ENCODE measurements at regions not wholly inside any gene's neighbourhood (a gene's known extent, or its start where the extent isn't known, plus 50 kb on each side); places are given as distances from the start of the nearest gene placed in this dataset.

DNA sequence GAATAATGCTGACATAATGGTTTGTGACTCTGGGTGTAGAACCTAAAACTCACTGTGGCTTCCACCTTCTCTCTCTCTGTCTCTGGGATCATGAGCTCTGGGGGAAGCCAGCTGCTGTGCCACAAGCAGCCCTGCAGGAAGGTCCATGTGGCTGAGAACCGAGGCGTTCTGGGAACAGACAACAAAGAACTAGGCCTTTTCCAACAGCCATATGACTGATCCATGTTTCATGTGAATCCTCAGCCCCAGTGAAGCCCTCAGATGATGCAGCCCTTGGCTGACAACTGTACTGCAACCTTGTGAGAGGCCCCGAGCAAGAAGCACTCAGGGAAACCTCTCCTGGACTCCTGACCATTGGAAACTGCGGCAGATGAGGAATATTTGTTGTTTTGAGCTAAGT is 56.6 kb downstream of the HLA-G start:
- no peak for DNase-seq
- Histone ChIP-seq H3K36me3 (no peaks in the 10 kb centered on the region), H3K4me3 (no peak overlapping the region), H3K27me3 (no peaks in the 10 kb centered on the region), H3K9me3 (no peaks in the 10 kb centered on the region)

DNA sequence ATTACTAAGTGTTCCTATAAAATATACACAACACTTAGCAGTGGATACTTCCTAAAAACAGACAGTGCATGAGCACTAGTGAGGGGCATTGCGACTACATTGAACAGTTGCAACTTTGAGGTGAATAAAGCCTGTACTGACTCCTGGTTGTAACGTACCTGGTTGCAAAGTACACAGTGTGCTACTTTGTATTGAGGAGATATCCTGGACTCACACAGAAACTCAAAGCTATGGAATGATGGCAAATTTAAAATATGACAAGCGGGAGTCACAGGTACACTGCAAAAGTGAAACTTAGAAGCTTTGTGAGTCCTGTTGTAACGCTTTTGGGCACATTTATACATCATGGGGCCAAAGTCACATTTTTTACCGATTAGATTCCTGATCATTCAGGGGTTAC is 55.6 kb upstream of the HLA-A start:
- Histone ChIP-seq H3K36me3 (no peaks in the 10 kb centered on the region), H3K9me3 (no peaks in the 10 kb centered on the region), H3K27me3 (no peaks in the 10 kb centered on the region), H3K4me3 (peak overlapping the region; percentile 56)
- no peak for DNase-seq

DNA sequence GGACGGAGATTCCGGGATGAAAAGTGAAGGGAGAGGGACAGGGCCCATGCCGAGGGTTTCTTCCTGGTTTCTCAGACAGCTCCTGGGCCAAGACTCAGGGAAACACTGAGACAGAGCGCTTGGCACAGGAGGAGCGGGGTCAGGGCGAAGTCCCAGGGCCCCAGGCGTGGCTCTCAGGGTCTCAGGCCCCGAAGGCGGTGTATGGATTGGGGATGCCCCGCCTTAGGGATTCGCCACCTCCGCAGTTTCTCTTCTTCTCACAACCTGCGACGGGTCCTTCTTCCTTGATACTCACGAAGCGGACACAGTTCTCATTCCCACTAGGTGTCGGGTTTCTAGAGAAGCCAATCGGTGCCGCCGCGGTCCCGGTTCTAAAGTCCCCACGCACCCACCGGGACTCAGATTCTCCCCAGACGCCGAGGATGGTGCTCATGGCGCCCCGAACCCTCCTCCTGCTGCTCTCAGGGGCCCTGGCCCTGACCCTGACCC is 55.0 kb upstream of the HLA-A start:
- Histone ChIP-seq H3K9me3 (no peaks in the 10 kb centered on the region), H3K36me3 (no peaks in the 10 kb centered on the region), H3K4me3 (peak overlapping the region; percentile 56), H3K27me3 (no peaks in the 10 kb centered on the region)
- DNase-seq: peak; percentile 52

DNA sequence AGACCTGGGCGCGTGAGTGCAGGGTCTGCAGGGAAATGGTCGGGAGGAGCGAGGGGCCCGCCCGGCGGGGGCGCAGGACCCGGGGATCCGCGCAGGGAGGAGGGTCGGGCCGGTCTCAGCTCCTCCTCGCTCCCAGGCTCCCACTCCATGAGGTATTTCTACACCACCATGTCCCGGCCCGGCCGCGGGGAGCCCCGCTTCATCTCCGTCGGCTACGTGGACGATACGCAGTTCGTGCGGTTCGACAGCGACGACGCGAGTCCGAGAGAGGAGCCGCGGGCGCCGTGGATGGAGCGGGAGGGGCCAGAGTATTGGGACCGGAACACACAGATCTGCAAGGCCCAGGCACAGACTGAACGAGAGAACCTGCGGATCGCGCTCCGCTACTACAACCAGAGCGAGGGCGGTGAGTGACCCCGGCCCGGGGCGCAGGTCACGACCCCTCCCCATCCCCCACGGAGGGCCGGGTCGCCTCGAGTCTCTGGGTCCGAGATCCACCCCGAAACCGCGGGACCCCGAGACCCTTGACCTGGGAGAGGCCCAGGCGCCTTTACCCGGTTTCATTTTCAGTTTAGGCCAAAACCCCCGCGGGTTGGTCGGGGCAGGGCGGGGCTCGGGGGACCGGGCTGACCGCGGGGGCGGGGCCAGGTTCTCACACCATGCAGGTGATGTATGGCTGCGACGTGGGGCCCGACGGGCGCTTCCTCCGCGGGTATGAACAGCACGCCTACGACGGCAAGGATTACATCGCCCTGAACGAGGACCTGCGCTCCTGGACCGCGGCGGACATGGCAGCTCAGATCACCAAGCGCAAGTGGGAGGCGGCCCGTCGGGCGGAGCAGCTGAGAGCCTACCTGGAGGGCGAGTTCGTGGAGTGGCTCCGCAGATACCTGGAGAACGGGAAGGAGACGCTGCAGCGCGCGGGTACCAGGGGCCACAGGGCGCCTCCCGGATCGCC is 54.2 kb upstream of the HLA-A start:
- no peaks in the 10 kb centered on the region for H3K36me3 ChIP-seq
- DNase-seq: peak; percentile 66
- H3K27me3 ChIP-seq: no peaks in the 10 kb centered on the region
- peak overlapping the region; percentile 56 for H3K4me3 ChIP-seq
- no peaks in the 10 kb centered on the region for H3K9me3 ChIP-seq

Measured in MG63 (cell line).